HCT116 (cell line): ENCODE measurements at regions not wholly inside any gene's neighbourhood (a gene's known extent, or its start where the extent isn't known, plus 50 kb on each side); places are given as distances from the start of the nearest gene placed in this dataset.

Experiments
- ATAC-seq: fragments of 200-7000 bp; cut with Tn5 transposase; 2 replicates; pipeline ENCODE4 v1.9.1; 2020; ENCODE audit warnings: mild to moderate bottlenecking, moderate library complexity
- BruUV-seq: library from RNA; stranded (reverse); fragments of 400-500 nt; replicated peaks from 2 replicates; lab custom pipeline; 2021; lab: Mats Ljungman, UMichigan
- CTCF ChIA-PET: fragments of 300-600 bp; sonication (Branson Sonifier 250); formaldehyde crosslinking; loops from one replicate; lab custom pipeline; 2021; ENCODE audit warnings: antibody characterized with exemption; lab: Charles Lee
- POLR2A ChIA-PET: fragments of 300-600, 350-600 bp; sonication (Branson Sonifier 250); formaldehyde crosslinking; loops from one replicate; lab custom pipeline; 2021; ENCODE audit warnings: antibody characterized with exemption; lab: Charles Lee
- RAD21 ChIA-PET, 2 experiments: fragments of 300-600 bp; sonication (Branson Sonifier 250); formaldehyde crosslinking; loops; one replicate each; lab custom pipeline; 2023; ENCODE audit warnings: low total read pairs in 2 of 2; ENCODE audit not compliant: uncharacterized antibody in 2 of 2, unreplicated experiment in 2 of 2, low non-redundant PET in 1 of 2; lab: Charles Lee
- DNase-seq: peaks from one replicate; pipeline ENCODE4 v3.0.0-alpha.2; 2010; ENCODE audit warnings: low read depth, low spot score
- H2AFZ ChIP-seq: fragments of 200-600 bp; shearing (Covaris generic), sonication (generic); 2 replicates; pipeline ENCODE4 v1.6.1; 2017; ENCODE audit warnings: low read depth, mixed run types, mixed read lengths, antibody characterized with exemption, low read length; ENCODE audit not compliant: poor library complexity, severe bottlenecking
- H3K27ac ChIP-seq: 2 replicates; pipeline ENCODE4 v1.5.1; 2012; ENCODE audit warnings: low read depth, low read length
- H3K27me3 ChIP-seq: fragments of 200-600 bp; sonication (generic); 2 replicates; pipeline ENCODE4 v1.6.1; 2016; ENCODE audit warnings: mixed run types, low read length, mixed read lengths; ENCODE audit not compliant: insufficient read depth
- H3K36me3 ChIP-seq, 2 experiments: fragments of 200-500 bp in 1 of 2; fragments of 200-600 bp in 1 of 2; sonication (Bioruptor generic) in 1 of 2; sonication (generic) in 1 of 2; 2 replicates each; pipeline versions ENCODE4 v1.5.1 to v1.6.1; 2014 to 2016; ENCODE audit warnings: low read length in 2 of 2, inconsistent platforms in 1 of 2, mixed read lengths in 1 of 2, mixed run types in 1 of 2; ENCODE audit not compliant: insufficient read depth in 2 of 2, control insufficient read depth in 1 of 2
- H3K4me1 ChIP-seq, 2 experiments: fragments of 200-600 bp in 1 of 2; sonication (generic) in 1 of 2; 2 replicates each; pipeline versions ENCODE4 v1.5.1 to v1.6.1; 2012 to 2017; ENCODE audit warnings: low read length in 2 of 2, inconsistent platforms in 1 of 2, mild to moderate bottlenecking in 1 of 2, mixed read lengths in 1 of 2, mixed run types in 1 of 2, moderate library complexity in 1 of 2; ENCODE audit not compliant: insufficient read depth in 2 of 2, control insufficient read depth in 1 of 2
- H3K4me2 ChIP-seq: fragments of 200-600 bp; sonication (generic); 2 replicates; pipeline ENCODE4 v1.6.1; 2017; ENCODE audit warnings: mixed run types, low read length, mixed read lengths
- H3K4me3 ChIP-seq, 2 experiments: fragments of 200-600 bp in 1 of 2; sonication (generic) in 1 of 2; replicated peaks in 1 of 2; 2 replicates each; pipeline ENCODE4 v1.5.1; 2011 to 2016; ENCODE audit warnings: low read length in 2 of 2, control low read depth in 1 of 2, low read depth in 1 of 2, mild to moderate bottlenecking in 1 of 2, mixed read lengths in 1 of 2, mixed run types in 1 of 2
- H3K79me2 ChIP-seq: fragments of 200-600 bp; sonication (generic); 2 replicates; pipeline ENCODE4 v1.6.1; 2017; ENCODE audit warnings: mild to moderate bottlenecking, mixed run types, low read length, moderate library complexity, mixed read lengths; ENCODE audit not compliant: insufficient read depth
- H3K9ac ChIP-seq: fragments of 200-600 bp; sonication (generic); 2 replicates; pipeline ENCODE4 v1.6.1; 2016; ENCODE audit warnings: low read length, mixed read lengths
- H3K9me2 ChIP-seq: fragments of 200-600 bp; sonication (generic), shearing (Covaris generic); 2 replicates; pipeline ENCODE4 v1.6.1; 2017; ENCODE audit warnings: mixed run types, mild to moderate bottlenecking, moderate library complexity; ENCODE audit not compliant: insufficient read depth
- H3K9me3 ChIP-seq, 2 experiments: fragments of 200-500 bp in 1 of 2; fragments of 200-600 bp in 1 of 2; sonication (Bioruptor generic) in 1 of 2; sonication (generic) in 1 of 2; 2 replicates each; pipeline ENCODE4 v1.6.1; 2014 to 2017; ENCODE audit warnings: low read length in 2 of 2, mixed read lengths in 2 of 2, inconsistent platforms in 1 of 2, low read depth in 1 of 2, mild to moderate bottlenecking in 1 of 2, mixed run types in 1 of 2, moderate library complexity in 1 of 2; ENCODE audit not compliant: control insufficient read depth in 1 of 2, insufficient read depth in 1 of 2
- H4K20me1 ChIP-seq: fragments of 200-600 bp; sonication (generic), shearing (Covaris generic); 2 replicates; pipeline ENCODE4 v1.6.1; 2017; ENCODE audit warnings: mixed run types, mild to moderate bottlenecking, moderate library complexity; ENCODE audit not compliant: insufficient read depth
- CBX3 ChIP-seq: IDR thresholded peaks from 2 replicates; pipeline ENCODE4 v1.6.1; 2012; ENCODE audit warnings: low read depth
- EGR1 ChIP-seq: IDR thresholded peaks from 2 replicates; pipeline ENCODE4 v1.6.1; 2012; ENCODE audit warnings: low read depth
- ELF1 ChIP-seq: IDR thresholded peaks from 2 replicates; pipeline ENCODE4 v1.6.1; 2012; ENCODE audit warnings: low read depth, borderline replicate concordance
- EZH2phosphoT487 ChIP-seq: fragments of 200-600 bp; IDR thresholded peaks from 2 replicates; pipeline ENCODE4 v1.6.1; 2018; ENCODE audit warnings: antibody characterized with exemption, borderline replicate concordance
- FOSL1 ChIP-seq: IDR thresholded peaks from 2 replicates; pipeline ENCODE4 v1.6.1; 2012; ENCODE audit warnings: low read depth
- MAX ChIP-seq: IDR thresholded peaks from 2 replicates; pipeline ENCODE4 v1.6.1; 2012
- POLR2A ChIP-seq: IDR thresholded peaks from 2 replicates; pipeline ENCODE4 v1.7.0; 2011; ENCODE audit warnings: borderline replicate concordance; ENCODE audit not compliant: insufficient read depth, insufficient read length; ENCODE audit errors: extremely low read depth
- POLR2AphosphoS5 ChIP-seq: IDR thresholded peaks from 2 replicates; pipeline ENCODE4 v1.6.1; 2011; ENCODE audit warnings: mild to moderate bottlenecking, low read depth, low read length, moderate library complexity
- RAD21 ChIP-seq: IDR thresholded peaks from 2 replicates; pipeline ENCODE4 v1.6.1; 2012; ENCODE audit warnings: low read depth, mild to moderate bottlenecking
- REST ChIP-seq: IDR thresholded peaks from 2 replicates; pipeline ENCODE4 v1.6.1; 2012; ENCODE audit warnings: low read depth
- SIN3A ChIP-seq: IDR thresholded peaks from 2 replicates; pipeline ENCODE4 v1.6.1; 2012; ENCODE audit warnings: low read depth
- TCF7L2 ChIP-seq: IDR thresholded peaks from 2 replicates; pipeline ENCODE4 v1.7.0; 2011; ENCODE audit warnings: borderline replicate concordance, inconsistent platforms; ENCODE audit not compliant: insufficient read depth, insufficient read length; ENCODE audit errors: extremely low read depth
- YY1 ChIP-seq: IDR thresholded peaks from 2 replicates; pipeline ENCODE4 v1.6.1; 2011; ENCODE audit warnings: low read length, low read depth, moderate library complexity, mild to moderate bottlenecking; ENCODE audit not compliant: insufficient replicate concordance; ENCODE audit errors: extremely low read depth
- ZBTB33 ChIP-seq: IDR thresholded peaks from 2 replicates; pipeline ENCODE4 v1.6.1; 2011; ENCODE audit warnings: mild to moderate bottlenecking, low read length, moderate library complexity; ENCODE audit not compliant: insufficient replicate concordance; ENCODE audit errors: extremely low read depth
- ZFX ChIP-seq: fragments of 450-650 bp; IDR thresholded peaks from 2 replicates; pipeline ENCODE4 v1.6.1; 2017
- intact Hi-C: fragments of 100-400 bp; cut with micrococcal nuclease; formaldehyde crosslinking; loops from 2 replicates; pipeline ENCODE4 v1.10.0; 2022

- ATAC-seq (no peak), DNase-seq (no peak)
- no peaks in the 10 kb centered on the region for H4K20me1 ChIP-seq
- TF ChIP-seq MAX (no peak), ZFX (no peak), YY1 (no peak), ELF1 (no peak), RAD21 (no peak), ZBTB33 (no peak), REST (no peak), POLR2A (no peak), POLR2AphosphoS5 (no peak), FOSL1 (no peak), TCF7L2 (no peak), SIN3A (no peak), EZH2phosphoT487 (no peak), CBX3 (no peak), EGR1 (no peak)
- no peaks in the 10 kb centered on the region for H3K36me3 ChIP-seq
- peaks cover 0 to 5% of the 10 kb centered on the region in 2 experiments; a peak in 1 of 4 replicates for H3K9me3 ChIP-seq
- POLR2A ChIA-PET: no interaction called here
- H3K4me1 ChIP-seq: peaks cover 25% of the 10 kb centered on the region in 2 experiments
- H3K9me2 ChIP-seq: no peaks in the 10 kb centered on the region
- intact Hi-C loops: no loop called here
- RAD21 ChIA-PET: no interaction called here
- no peaks in the 10 kb centered on the region for H3K27me3 ChIP-seq
- H3K79me2 ChIP-seq: no peaks in the 10 kb centered on the region
- H3K4me3 ChIP-seq: no peak overlapping the region
- H3K9ac ChIP-seq: no peak overlapping the region
- CTCF ChIA-PET: interaction anchor here (0.6 kb wide), 1 partner anchor 386 kb away, joined by 3 read pairs; no protein-coding TSS in a partner anchor
- H2AFZ ChIP-seq: no peak overlapping the region
- H3K4me2 ChIP-seq: no peak overlapping the region
- no peak overlapping the region for H3K27ac ChIP-seq
- no TSS peak for BruUV-seq
Measured at GRCh38 chr16:85387171-85387507, 226.0 kb upstream of the GSE1 start.
